NCI-H226 (cell line): ENCODE measurements at regions not wholly inside any gene's neighbourhood (a gene's known extent, or its start where the extent isn't known, plus 50 kb on each side); places are given as distances from the start of the nearest gene placed in this dataset.

Experiments
- DNase-seq: peaks from one replicate; pipeline ENCODE4 v3.0.0-alpha.2; 2015

DNA sequence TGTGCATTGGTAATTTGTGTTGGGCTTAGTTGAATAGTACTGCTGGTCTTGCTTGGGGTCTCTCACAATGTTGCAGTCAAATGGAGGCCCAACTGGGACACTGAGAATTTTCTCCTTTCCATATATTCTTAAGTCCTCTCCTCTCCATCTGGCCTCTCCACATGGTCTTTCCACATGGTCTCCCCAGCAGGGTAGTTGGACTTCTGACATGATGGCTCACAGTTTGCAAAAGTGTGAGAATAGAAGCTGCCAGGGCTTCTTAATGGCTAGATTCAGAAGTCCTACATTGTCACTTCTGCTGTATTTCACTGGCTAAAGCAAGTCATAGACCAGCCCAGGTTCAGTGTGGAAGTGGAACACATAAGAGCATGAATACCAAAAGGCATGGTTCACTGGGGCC lies 318.5 kb upstream of the TNP1 start:
- DNase-seq = no peak

DNA sequence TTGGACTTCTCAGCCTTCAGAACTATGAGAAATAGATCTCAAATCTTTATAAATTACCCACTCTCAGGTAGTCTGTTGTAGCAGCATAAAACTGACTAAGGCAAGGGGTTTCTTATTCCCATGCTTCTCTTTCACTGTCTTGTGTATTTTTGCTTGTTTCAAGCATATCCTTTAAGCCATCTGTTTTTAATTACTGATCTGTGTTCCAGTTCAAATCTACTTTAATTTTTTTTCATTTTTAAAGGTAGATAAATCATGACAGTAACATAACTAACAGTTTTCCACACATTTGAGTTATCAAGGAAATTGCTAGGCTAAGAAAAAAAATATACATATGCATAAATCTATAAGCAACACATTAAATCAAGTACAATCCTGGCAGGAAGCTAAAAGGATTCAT lies 317.9 kb upstream of the TNP1 start:
- DNase-seq = no peak

DNA sequence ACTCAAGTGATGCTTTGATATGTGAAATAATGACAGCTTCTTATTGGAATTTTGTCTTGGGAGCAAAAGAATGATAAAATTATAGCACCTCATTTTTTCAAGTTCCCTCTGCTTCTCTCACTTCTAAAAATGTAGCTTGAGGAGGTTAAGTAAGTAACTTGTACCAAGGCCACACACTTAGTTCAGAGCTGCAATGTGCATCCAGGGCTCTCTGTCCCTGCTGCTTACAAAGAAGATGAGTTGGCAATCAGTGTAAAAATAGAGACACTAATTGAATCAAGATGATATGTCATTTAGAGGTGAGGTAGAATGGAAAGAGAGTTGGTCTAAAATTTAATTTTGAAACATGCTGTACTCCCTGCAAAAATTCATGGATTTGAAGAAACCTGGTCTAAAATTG lies 312.0 kb upstream of the TNP1 start:
- DNase-seq = no peak

DNA sequence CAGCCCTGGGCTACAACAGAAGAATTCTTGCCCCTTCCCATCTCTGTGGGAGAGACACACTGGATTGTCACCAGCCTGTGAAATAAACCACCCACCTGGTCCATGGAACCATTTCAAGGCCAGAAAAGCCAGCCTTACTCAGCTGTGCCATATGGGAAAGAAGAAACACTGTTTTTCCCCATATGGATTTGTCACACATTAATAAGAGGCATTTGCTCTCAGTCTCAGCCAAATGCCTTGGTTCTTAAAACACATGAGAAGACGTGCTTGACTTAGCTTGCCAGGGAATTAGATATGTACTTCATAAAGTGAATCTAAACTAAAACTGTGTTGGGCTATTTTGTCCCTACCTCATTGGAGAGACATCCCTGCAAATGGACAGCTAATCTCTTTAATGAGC lies 308.6 kb upstream of the TNP1 start:
- no peak for DNase-seq

DNA sequence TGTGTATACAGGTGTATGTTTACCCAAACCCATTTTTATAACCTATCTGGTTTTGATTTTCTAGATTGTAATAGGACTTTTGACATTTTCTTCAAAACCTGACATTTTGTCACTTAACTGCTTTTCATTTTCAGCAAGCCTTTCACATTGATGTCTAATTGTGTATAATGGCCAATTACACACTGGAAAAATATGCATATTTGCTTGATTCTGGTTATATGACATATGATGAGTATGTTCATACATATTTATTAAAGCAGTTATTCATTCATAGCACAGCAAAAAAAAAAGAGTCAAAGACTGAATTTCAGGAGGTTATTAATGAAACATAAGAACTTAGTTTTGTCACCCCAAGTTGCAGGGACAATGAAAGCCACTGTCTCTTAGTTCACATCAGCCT lies 307.7 kb upstream of the TNP1 start:
- no peak for DNase-seq

DNA sequence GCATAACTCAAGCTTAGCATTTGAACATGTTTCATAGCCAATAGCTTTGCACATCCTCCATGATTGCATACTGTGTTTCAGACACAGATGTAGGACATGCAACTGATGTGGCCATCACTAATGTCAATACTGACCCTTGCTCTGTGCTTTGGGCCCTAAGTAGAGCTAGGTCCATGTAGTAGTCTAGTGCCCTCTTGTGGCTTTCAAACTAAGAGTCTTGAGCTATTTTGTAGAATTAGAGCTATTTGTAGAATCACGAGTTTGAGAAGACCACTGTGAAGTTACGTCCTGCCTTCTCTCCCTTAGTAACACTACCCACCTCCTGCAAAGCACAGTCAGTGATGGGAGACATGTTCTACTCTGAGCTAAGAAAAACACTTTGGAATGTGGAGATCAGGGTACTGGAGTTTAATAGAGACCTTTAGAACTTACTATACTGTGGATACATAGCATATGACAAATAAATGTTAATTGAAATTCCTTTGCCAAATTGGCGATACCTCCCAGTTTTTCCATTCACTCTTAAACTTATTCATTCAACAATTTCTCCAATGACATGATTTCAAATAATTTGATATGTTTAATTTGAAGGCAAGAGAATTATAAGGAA lies 306.5 kb upstream of the TNP1 start:
- DNase-seq = peak; percentile 9

DNA sequence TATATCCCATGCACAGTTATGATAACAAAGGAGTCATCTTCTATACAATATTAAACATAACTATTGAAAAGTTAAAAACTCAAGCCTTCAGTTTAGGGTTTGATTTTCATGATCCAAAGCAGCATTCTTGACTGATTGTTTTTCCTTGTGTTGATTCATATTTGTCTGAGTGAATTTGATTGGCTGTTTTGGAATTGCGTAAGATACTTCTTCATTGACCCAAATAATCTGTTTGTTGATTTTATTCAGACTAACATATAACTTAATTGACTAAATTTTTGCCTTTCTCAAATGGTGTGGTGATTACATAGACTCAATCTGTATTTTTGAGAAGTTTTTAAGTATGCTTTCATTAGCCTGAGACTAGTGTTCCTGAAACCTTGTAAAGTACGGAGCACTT lies 305.7 kb upstream of the TNP1 start:
- no peak for DNase-seq

DNA sequence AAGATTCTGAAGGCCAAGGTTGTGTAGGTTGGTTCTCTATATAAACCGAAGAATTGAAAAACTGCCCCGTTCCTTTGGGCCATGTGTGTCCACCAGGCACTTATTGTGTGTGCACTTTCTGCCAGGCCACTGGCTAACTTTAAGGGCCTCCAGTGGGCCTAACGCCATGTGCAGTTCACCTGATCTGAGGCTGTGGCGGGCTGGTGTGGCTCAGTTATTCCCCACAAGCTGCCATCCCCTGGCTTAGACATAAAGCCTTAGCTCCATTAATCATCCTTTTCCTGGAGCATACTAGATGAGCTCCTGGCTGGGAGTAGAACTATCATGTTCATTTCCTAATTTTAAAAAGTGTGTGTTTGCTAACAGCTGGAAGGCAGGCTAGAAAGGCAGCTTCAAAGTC lies 304.1 kb upstream of the TNP1 start:
- no peak for DNase-seq

DNA sequence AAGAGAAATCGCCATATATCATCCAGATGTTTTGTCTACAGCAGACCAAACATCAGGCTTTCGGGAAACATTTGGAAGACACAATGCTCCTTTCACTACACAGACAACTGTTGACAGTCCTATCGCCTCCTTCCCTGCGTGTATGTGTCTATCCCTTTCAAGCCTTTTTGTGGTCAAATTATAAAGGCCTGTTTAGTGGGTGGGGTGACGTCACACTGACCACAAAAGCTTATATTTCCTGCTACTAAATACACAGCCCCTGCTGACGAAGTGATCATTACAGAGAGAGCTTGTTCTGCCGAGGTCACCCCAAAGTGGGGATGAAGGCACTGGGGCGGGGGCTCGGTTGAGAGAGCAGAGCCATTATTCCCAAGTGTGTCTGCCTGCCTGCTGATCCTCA lies 302.7 kb upstream of the TNP1 start:
- DNase-seq = no peak

DNA sequence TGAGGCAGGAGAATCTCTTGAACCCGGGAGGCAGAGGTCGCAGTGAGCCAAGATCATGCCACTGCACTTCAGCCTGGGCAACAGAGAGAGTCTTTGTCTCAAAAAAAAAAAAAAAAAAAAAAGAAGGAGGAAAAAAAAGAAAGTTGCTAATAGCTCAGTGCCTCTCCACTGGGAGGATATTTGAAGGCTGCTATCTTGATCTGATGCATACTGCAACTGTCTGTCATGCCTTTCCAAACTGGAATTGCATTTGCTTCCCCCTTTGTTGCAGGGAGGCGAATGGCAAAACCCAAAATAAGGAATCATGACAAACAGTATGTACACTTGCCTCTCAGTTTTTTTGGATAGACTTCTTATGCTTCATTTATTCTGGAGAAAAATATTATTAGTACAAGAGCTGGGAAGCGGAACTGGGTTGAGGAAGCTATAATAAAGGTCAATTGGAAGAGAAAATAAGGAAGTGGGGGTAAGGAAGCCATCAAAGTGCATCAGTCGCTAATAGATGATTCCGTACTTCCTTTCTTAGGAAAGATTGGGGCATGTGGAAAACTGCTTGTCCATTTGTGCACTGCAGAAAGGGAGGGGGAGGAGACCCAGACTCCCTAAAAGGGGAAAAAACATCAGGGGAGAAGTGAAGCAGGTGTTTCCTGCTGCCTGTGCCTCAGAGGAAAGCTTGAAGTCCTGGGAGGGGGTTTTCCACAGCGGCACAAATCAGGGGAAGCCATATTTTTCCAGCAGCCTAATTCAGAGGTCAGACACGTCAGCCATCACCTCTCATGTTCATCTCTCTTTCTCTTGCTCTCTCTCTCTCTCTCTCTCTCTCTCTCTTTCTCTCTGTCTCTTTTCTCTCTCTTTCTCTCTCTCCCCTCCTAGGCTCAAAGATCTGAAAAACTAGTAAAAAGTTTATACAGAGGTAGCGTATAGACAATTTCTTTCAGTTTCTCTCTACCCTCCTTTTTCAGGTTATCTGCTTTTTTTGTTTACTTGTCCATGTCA lies 301.4 kb upstream of the TNP1 start:
- no peak for DNase-seq

DNA sequence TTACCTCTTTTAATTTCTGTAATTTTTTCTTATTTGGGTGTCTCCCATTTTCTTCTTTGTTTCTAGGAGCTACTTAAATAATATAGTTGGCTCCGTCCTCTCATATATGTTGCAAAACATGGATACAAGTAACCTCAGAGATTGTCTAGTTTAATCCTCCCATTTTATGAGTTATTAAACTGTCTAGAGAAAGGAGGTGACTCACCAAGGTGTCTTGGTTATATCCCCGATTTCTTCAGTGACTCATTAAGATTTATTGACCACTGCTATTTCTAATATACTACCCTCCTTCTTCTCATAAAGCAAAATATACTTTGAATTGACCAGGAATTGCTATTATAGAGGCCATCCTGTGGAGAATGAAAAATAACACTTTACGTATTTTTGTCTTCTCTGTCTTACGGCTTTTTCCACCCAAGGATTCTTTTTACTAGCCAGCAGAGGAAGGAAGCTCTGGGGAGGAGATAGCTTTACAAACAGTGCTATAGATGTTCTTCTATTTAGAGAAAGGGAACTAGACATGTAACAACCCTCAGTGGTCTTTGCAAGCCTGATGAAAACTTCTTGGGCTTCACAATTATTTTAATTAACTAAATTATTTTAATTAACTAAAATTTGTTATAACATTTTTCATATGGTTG lies 300.4 kb upstream of the TNP1 start:
- no peak for DNase-seq

DNA sequence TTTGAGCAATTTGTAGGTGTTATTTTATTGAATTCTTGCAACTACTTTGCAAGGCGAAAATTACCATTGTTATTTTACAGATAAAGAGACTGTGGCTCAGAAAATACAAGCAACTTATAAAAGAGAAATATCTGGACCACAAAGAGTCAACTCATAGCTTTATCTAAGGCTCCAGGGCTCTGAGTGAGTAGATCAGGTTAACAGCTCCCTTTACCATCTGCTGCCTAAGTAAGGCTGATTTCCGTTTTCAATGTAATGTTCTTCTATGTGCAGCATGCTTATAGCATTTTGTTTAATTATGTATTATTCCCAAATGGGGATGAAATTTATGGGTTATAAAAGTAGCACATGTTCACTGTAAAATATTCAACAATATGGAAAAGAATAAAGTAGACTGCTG lies 299.1 kb upstream of the TNP1 start:
- no peak for DNase-seq

DNA sequence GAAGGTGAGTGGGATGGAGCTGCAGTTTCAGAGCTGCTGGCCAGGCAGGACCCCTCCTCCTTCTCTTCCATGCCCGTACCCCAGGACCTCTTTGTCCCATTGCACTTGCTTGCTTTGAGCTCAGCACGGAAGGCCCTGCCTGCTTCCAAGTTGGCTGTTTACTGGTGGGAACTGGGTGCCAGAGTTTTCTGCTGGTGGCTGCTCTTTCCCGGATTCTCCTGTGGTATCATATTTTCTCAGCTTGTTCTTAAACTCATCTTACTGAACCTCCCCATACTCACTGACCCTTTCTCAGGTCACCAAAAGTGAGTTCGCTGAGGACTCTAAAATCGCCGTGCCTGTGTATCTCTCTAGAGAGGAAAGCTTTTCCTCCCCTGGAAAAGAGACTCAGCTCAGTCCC lies 297.7 kb upstream of the TNP1 start:
- no peak for DNase-seq

DNA sequence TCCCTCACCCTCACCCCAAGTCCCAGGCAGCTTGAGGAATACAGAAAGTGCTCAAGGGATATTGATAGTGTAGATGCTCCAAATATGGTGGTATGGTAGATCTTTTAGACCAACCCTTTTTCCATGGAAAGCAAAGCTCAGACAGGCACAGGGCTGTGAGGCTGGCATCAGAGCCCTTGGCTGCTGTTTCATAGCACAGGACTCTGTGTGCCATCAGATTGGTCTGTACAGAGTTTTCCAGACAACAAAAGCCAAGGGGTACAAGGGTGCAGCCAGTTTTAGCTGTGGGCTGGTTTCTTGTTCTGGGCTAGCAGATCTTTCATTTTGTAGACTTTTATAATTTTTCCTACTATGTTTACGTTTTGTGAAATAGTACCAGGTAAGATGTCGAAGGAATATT lies 296.9 kb upstream of the TNP1 start:
- DNase-seq = no peak

DNA sequence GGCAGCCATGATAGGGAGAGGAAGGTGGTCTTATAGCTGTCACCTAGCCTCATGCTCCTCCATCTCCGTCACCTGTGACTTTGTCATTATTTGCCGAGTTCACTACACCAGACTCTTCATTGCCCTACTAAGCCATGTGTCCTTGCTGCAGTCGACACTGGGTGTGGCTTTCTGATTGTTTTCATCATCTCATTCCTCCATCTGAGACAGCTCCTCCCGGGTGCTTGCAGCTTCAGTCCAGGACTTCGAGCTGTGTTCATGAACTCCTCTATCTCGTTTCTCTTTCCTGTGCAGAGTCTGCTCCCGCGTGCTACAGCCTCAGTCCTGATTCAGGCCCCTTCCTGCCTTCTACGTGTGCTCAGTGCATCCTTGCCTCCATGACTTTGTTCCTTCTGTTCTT lies 295.1 kb upstream of the TNP1 start:
- no peak for DNase-seq

DNA sequence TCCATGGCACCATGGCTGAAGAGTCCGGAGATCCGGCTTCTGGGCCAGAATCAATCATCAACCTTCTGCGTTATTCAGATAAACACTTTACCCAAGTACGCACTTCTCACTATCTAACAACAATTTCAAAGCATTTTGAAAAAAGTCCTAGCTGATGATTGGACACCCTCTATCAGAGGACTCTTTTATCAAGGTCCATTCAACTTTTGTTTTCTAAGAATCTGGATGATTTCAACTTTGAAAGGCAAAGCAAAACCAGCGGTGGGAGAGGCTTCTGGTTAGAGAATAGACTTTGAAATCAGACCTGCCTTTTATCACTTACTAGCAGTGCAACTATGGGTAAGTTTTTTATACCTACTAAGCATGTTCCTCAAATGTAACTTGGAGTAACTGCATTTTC lies 293.6 kb upstream of the TNP1 start:
- DNase-seq = no peak

DNA sequence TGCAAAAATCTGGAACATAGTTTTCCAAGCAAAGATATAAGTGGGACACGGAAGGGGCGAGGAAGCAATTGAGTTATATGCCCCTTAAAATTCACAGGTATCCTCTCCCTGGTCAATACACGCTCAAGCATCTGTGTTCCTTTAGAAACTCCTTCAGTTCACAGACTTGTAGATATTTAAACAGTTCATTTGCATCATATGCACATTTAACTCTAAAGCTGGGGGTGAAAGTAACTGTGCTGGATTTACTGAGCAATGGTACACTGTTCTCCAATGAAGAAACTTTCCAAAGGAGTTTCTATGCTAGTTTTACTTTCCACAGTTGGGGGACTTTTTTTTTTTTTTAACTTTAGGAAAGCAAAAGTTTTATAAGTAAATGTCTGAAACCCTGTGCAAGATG lies 293.0 kb upstream of the TNP1 start:
- no peak for DNase-seq

DNA sequence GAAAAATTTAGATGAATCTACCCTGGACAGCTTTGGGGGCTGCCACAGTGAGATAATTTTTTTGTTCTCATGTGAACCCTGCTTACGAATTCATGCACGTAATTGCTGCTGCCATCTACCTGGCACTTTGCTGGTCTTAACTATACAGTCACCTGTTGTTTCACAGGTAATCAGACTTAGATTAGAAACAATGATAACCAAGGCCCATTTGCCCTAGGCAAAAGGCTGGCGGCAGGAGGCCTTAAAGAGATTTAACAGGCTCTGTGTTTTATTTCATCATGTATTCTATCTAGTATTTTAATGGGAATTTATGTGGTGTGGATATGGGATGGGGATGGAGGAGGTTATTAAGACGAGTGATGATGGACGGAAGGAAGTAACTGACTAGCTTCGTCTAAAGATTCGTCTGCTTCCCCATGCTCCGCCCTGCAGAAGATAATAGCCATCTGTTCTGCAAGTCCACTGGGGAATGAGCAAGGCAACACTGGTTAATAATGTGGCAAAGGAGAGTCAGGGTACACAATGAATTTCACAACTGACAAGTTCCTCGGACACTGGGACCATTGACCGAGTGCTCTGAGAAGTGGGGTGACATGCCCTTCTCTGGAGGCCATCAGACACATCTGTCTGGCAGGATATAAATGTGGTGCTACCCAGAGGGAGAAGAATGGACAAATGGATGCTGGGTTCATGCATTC lies 291.8 kb upstream of the TNP1 start:
- DNase-seq = no peak

DNA sequence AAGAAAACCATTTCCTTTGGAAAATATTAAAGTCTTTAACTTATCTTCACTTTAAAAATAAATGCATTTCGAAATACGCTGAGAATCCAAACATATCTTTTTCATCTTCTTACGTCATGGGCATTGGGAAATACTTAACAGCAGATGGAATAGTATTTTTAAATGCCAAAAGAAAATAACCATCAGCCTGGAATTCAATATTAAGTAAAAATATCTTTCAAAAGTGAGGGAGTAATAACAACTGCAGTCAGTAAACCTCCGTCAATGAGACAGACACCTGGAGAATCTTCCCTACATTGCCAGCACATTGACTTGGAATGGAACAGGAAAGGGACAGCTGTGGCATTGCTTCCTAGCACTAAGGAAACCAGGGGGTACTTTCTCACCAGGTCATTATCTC lies 290.4 kb upstream of the TNP1 start:
- no peak for DNase-seq

DNA sequence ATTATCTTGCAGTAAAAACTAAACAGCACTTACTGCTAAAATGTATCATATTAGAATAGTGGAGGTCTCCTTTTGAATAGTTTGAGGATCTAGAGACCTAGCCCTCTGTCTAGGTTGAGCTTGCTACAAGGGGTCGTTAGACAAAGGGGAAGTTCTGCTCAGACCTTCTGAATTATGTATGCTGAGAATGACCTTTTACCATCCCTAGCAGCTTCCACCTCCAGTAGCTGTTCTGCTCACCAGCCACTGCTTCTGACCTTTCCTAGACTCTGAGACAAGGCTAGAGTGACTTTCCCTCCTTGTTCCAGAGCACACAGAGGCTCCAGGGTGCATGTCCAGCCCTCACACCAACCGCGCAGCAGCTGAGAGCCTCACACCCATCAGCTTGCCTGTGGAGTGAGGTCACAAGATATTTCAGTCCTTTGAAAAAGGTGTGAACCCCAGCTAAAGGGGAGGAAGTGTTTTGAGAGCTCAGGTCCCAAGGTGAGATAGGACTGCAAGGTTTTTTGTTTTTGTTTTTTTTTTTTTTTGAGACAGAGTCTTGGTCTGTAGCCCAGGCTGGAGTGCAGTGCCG lies 289.3 kb upstream of the TNP1 start:
- DNase-seq = no peak

DNA sequence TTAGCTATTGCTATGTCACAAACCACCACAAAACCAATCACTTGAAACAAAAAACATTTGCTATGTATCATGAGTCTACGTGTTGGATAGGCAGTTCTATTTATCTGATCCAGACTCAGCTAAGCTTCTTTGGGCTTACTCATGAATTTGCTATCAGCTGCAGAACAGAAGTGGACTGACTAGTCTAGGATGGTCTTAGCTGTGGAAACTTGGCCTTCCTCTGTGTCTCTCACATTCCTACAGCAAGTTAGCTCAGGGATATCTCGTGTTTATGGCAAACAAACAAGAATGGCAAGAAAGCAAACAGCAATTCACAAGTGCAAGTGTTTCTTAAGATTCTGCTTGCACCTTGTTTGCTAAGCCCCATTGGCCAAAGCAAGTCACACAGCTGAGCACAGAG lies 288.0 kb upstream of the TNP1 start:
- DNase-seq = no peak

DNA sequence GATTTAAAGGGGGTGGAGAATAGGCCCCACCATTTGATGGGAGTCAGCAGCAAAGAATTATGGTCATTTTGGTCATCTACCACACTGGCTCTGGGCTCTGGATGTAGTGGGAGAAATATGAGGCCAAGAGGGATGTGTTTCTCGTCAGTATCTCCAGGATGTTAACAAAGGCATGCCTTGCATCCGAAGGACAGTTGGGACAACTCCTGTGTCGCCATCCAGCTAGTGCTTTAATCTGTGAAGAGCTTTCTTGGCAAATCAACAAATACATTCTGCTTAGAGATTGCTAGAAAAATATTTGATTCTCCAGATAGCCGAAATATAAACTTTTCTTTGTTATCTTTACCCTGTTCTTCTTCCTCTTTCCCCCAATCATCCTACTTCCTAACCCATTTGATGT lies 287.1 kb upstream of the TNP1 start:
- no peak for DNase-seq

DNA sequence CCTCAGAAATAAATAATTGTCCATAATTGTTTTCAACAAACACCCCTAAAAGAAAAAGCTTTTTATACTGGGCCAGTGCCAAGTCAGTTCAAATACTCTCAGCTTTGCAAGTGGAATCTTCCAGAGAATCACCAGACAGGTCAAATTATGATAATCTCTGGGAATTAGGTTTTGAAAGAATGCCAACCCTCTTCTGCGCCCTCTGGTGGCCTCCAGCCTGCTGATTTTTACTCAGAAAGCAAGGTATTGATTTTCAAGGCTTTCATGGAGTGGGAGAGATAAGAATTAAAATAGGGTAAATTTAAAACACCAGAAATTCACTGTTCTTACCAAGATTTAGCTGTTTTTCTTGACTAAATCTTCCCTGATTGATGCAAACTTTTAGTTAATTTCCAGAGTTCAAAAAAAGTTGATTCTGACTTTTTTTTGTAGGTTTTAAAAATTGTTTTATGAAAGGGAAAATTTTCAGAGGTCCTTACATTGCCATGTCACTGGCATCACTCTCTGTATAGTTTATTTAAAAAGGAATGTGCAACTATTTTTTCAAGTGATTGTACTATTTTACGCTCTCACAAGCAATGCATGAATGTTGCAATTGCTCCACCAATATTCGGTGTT lies 282.9 kb upstream of the TNP1 start:
- no peak for DNase-seq
